Limb (tissue), 2 donors: ENCODE measurements at regions not wholly inside any gene's neighbourhood (a gene's known extent, or its start where the extent isn't known, plus 50 kb on each side); places are given as distances from the start of the nearest gene placed in this dataset.
"Not testable (repeated sequence)": the region's sequence is repeated elsewhere in the genome, so short reads cannot be mapped to it uniquely, and the experiment has no call there.

Experiments used
- DNase-seq, 2 donors: peaks; one replicate each; pipeline ENCODE4 v3.0.0-alpha.2; 2016; ENCODE audit errors: extremely low spot score in 2 of 2

- DNase-seq: no peak
Observed at GRCh38 chr15:88994286-88994685, 81.1 kb upstream of the MFGE8 start.

- no peak for DNase-seq
Observed at GRCh38 chr15:88995449-88995848, 82.3 kb upstream of the MFGE8 start.

GRCh38 chr15:88997531-88997930 lies 84.4 kb upstream of the MFGE8 start:
- no peak for DNase-seq

- DNase-seq: no peak
Observed at GRCh38 chr15:88998980-88999713, 86.0 kb upstream of the MFGE8 start.

- not testable (repeated sequence) for DNase-seq
Observed at GRCh38 chr15:89001708-89002275, 86.5 kb upstream of the ABHD2 start.

GRCh38 chr15:89002281-89002761 lies 85.9 kb upstream of the ABHD2 start:
- no peak for DNase-seq

- no peak for DNase-seq
Observed at GRCh38 chr15:89002830-89003229, 85.4 kb upstream of the ABHD2 start.

GRCh38 chr15:89003865-89004725 lies 84.2 kb upstream of the ABHD2 start:
- DNase-seq: peak in 1 of 2 donors; percentile 38

- DNase-seq: no peak
Observed at GRCh38 chr15:89004726-89005030, 83.6 kb upstream of the ABHD2 start.

GRCh38 chr15:89007527-89007926 lies 80.7 kb upstream of the ABHD2 start:
- not testable (repeated sequence) for DNase-seq

GRCh38 chr15:89007989-89008388 lies 80.3 kb upstream of the ABHD2 start:
- DNase-seq: no peak

- no peak for DNase-seq
Observed at GRCh38 chr15:89009080-89009479, 79.2 kb upstream of the ABHD2 start.

- no peak for DNase-seq
Observed at GRCh38 chr15:89015412-89016097, 72.7 kb upstream of the ABHD2 start.

GRCh38 chr15:89016549-89017041 lies 71.7 kb upstream of the ABHD2 start:
- DNase-seq: no peak

- peak; percentile 67 to 88 for DNase-seq
Observed at GRCh38 chr15:89017370-89018066, 70.7 kb upstream of the ABHD2 start.

- DNase-seq: no peak
Observed at GRCh38 chr15:89018207-89018606, 70.0 kb upstream of the ABHD2 start.

- no peak for DNase-seq
Observed at GRCh38 chr15:89019436-89019835, 68.8 kb upstream of the ABHD2 start.

GRCh38 chr15:89021224-89021623 lies 67.0 kb upstream of the ABHD2 start:
- DNase-seq: no peak

GRCh38 chr15:89021886-89022285 lies 66.4 kb upstream of the ABHD2 start:
- not testable (repeated sequence) for DNase-seq

GRCh38 chr15:89023311-89023961 lies 64.8 kb upstream of the ABHD2 start:
- DNase-seq: no peak
